ENCODE measurements at regions not wholly inside any gene's neighbourhood (a gene's known extent, or its start where the extent isn't known, plus 50 kb on each side); places are given as distances from the start of the nearest gene placed in this dataset.

- TF ChIP-seq CTCF (IDR thresholded peaks at IDR 0.05; ENCODE audit: low read depth, low read length) (no peak), EZH2phosphoT487 (IDR thresholded peaks at IDR 0.05; ENCODE audit: low read depth) (no peak)
Observed at GRCh38 chr5:173397516-173397915, 69.3 kb upstream of the STC2 start.
